HCT116 (cell line): ENCODE measurements at regions not wholly inside any gene's neighbourhood (a gene's known extent, or its start where the extent isn't known, plus 50 kb on each side); places are given as distances from the start of the nearest gene placed in this dataset.

Experiments
- ATAC-seq: fragments of 200-7000 bp; cut with Tn5 transposase; 2 replicates; pipeline ENCODE4 v1.9.1; 2020; ENCODE audit warnings: mild to moderate bottlenecking, moderate library complexity
- BruUV-seq: library from RNA; stranded (reverse); fragments of 400-500 nt; replicated peaks from 2 replicates; lab custom pipeline; 2021; lab: Mats Ljungman, UMichigan
- CTCF ChIA-PET: fragments of 300-600 bp; sonication (Branson Sonifier 250); formaldehyde crosslinking; loops from one replicate; lab custom pipeline; 2021; ENCODE audit warnings: antibody characterized with exemption; lab: Charles Lee
- POLR2A ChIA-PET: fragments of 300-600, 350-600 bp; sonication (Branson Sonifier 250); formaldehyde crosslinking; loops from one replicate; lab custom pipeline; 2021; ENCODE audit warnings: antibody characterized with exemption; lab: Charles Lee
- RAD21 ChIA-PET, 2 experiments: fragments of 300-600 bp; sonication (Branson Sonifier 250); formaldehyde crosslinking; loops; one replicate each; lab custom pipeline; 2023; ENCODE audit warnings: low total read pairs in 2 of 2; ENCODE audit not compliant: uncharacterized antibody in 2 of 2, unreplicated experiment in 2 of 2, low non-redundant PET in 1 of 2; lab: Charles Lee
- DNase-seq: peaks from one replicate; pipeline ENCODE4 v3.0.0-alpha.2; 2010; ENCODE audit warnings: low read depth, low spot score
- H2AFZ ChIP-seq: fragments of 200-600 bp; shearing (Covaris generic), sonication (generic); 2 replicates; pipeline ENCODE4 v1.6.1; 2017; ENCODE audit warnings: low read depth, mixed run types, mixed read lengths, antibody characterized with exemption, low read length; ENCODE audit not compliant: poor library complexity, severe bottlenecking
- H3K27ac ChIP-seq: 2 replicates; pipeline ENCODE4 v1.5.1; 2012; ENCODE audit warnings: low read depth, low read length
- H3K27me3 ChIP-seq: fragments of 200-600 bp; sonication (generic); 2 replicates; pipeline ENCODE4 v1.6.1; 2016; ENCODE audit warnings: mixed run types, low read length, mixed read lengths; ENCODE audit not compliant: insufficient read depth
- H3K36me3 ChIP-seq, 2 experiments: fragments of 200-500 bp in 1 of 2; fragments of 200-600 bp in 1 of 2; sonication (Bioruptor generic) in 1 of 2; sonication (generic) in 1 of 2; 2 replicates each; pipeline versions ENCODE4 v1.5.1 to v1.6.1; 2014 to 2016; ENCODE audit warnings: low read length in 2 of 2, inconsistent platforms in 1 of 2, mixed read lengths in 1 of 2, mixed run types in 1 of 2; ENCODE audit not compliant: insufficient read depth in 2 of 2, control insufficient read depth in 1 of 2
- H3K4me1 ChIP-seq, 2 experiments: fragments of 200-600 bp in 1 of 2; sonication (generic) in 1 of 2; 2 replicates each; pipeline versions ENCODE4 v1.5.1 to v1.6.1; 2012 to 2017; ENCODE audit warnings: low read length in 2 of 2, inconsistent platforms in 1 of 2, mild to moderate bottlenecking in 1 of 2, mixed read lengths in 1 of 2, mixed run types in 1 of 2, moderate library complexity in 1 of 2; ENCODE audit not compliant: insufficient read depth in 2 of 2, control insufficient read depth in 1 of 2
- H3K4me2 ChIP-seq: fragments of 200-600 bp; sonication (generic); 2 replicates; pipeline ENCODE4 v1.6.1; 2017; ENCODE audit warnings: mixed run types, low read length, mixed read lengths
- H3K4me3 ChIP-seq, 2 experiments: fragments of 200-600 bp in 1 of 2; sonication (generic) in 1 of 2; replicated peaks in 1 of 2; 2 replicates each; pipeline ENCODE4 v1.5.1; 2011 to 2016; ENCODE audit warnings: low read length in 2 of 2, control low read depth in 1 of 2, low read depth in 1 of 2, mild to moderate bottlenecking in 1 of 2, mixed read lengths in 1 of 2, mixed run types in 1 of 2
- H3K79me2 ChIP-seq: fragments of 200-600 bp; sonication (generic); 2 replicates; pipeline ENCODE4 v1.6.1; 2017; ENCODE audit warnings: mild to moderate bottlenecking, mixed run types, low read length, moderate library complexity, mixed read lengths; ENCODE audit not compliant: insufficient read depth
- H3K9ac ChIP-seq: fragments of 200-600 bp; sonication (generic); 2 replicates; pipeline ENCODE4 v1.6.1; 2016; ENCODE audit warnings: low read length, mixed read lengths
- H3K9me2 ChIP-seq: fragments of 200-600 bp; sonication (generic), shearing (Covaris generic); 2 replicates; pipeline ENCODE4 v1.6.1; 2017; ENCODE audit warnings: mixed run types, mild to moderate bottlenecking, moderate library complexity; ENCODE audit not compliant: insufficient read depth
- H3K9me3 ChIP-seq, 2 experiments: fragments of 200-500 bp in 1 of 2; fragments of 200-600 bp in 1 of 2; sonication (Bioruptor generic) in 1 of 2; sonication (generic) in 1 of 2; 2 replicates each; pipeline ENCODE4 v1.6.1; 2014 to 2017; ENCODE audit warnings: low read length in 2 of 2, mixed read lengths in 2 of 2, inconsistent platforms in 1 of 2, low read depth in 1 of 2, mild to moderate bottlenecking in 1 of 2, mixed run types in 1 of 2, moderate library complexity in 1 of 2; ENCODE audit not compliant: control insufficient read depth in 1 of 2, insufficient read depth in 1 of 2
- H4K20me1 ChIP-seq: fragments of 200-600 bp; sonication (generic), shearing (Covaris generic); 2 replicates; pipeline ENCODE4 v1.6.1; 2017; ENCODE audit warnings: mixed run types, mild to moderate bottlenecking, moderate library complexity; ENCODE audit not compliant: insufficient read depth
- ATF3 ChIP-seq: IDR thresholded peaks from 2 replicates; pipeline ENCODE4 v1.6.1; 2012
- CEBPB ChIP-seq: IDR thresholded peaks from 2 replicates; pipeline ENCODE4 v1.6.1; 2012; ENCODE audit warnings: low read depth
- CTCF ChIP-seq, 3 experiments: fragments of 200-600 bp in 1 of 3; sonication (generic) in 1 of 3; IDR thresholded peaks in 2 of 3; conservative IDR thresholded peaks in 1 of 3; 2 replicates each; pipeline ENCODE4 v1.5.1; 2012 to 2017; ENCODE audit warnings: low read depth in 2 of 3, low read length in 2 of 3, antibody characterized with exemption in 1 of 3, borderline replicate concordance in 1 of 3, control low read depth in 1 of 3, mild to moderate bottlenecking in 1 of 3, mixed read lengths in 1 of 3, mixed run types in 1 of 3, moderate library complexity in 1 of 3; ENCODE audit not compliant: insufficient read depth in 1 of 3
- EGR1 ChIP-seq: IDR thresholded peaks from 2 replicates; pipeline ENCODE4 v1.6.1; 2012; ENCODE audit warnings: low read depth
- ELF1 ChIP-seq: IDR thresholded peaks from 2 replicates; pipeline ENCODE4 v1.6.1; 2012; ENCODE audit warnings: low read depth, borderline replicate concordance
- EZH2 ChIP-seq: fragments of 200-600 bp; sonication (generic); IDR thresholded peaks from 2 replicates; pipeline ENCODE4 v1.6.1; 2017; ENCODE audit warnings: antibody characterized with exemption, mixed run types
- FOSL1 ChIP-seq: IDR thresholded peaks from 2 replicates; pipeline ENCODE4 v1.6.1; 2012; ENCODE audit warnings: low read depth
- JUND ChIP-seq: IDR thresholded peaks from 2 replicates; pipeline ENCODE4 v1.6.1; 2012
- MAX ChIP-seq: IDR thresholded peaks from 2 replicates; pipeline ENCODE4 v1.6.1; 2012
- POLR2A ChIP-seq: IDR thresholded peaks from 2 replicates; pipeline ENCODE4 v1.7.0; 2011; ENCODE audit warnings: borderline replicate concordance; ENCODE audit not compliant: insufficient read depth, insufficient read length; ENCODE audit errors: extremely low read depth
- POLR2AphosphoS5 ChIP-seq: IDR thresholded peaks from 2 replicates; pipeline ENCODE4 v1.6.1; 2011; ENCODE audit warnings: mild to moderate bottlenecking, low read depth, low read length, moderate library complexity
- RAD21 ChIP-seq: IDR thresholded peaks from 2 replicates; pipeline ENCODE4 v1.6.1; 2012; ENCODE audit warnings: low read depth, mild to moderate bottlenecking
- REST ChIP-seq: IDR thresholded peaks from 2 replicates; pipeline ENCODE4 v1.6.1; 2012; ENCODE audit warnings: low read depth
- SP1 ChIP-seq: IDR thresholded peaks from 2 replicates; pipeline ENCODE4 v1.6.1; 2012; ENCODE audit warnings: low read depth
- SRF ChIP-seq: IDR thresholded peaks from 2 replicates; pipeline ENCODE4 v1.6.1; 2012; ENCODE audit warnings: low read depth
- YY1 ChIP-seq: IDR thresholded peaks from 2 replicates; pipeline ENCODE4 v1.6.1; 2011; ENCODE audit warnings: low read length, low read depth, moderate library complexity, mild to moderate bottlenecking; ENCODE audit not compliant: insufficient replicate concordance; ENCODE audit errors: extremely low read depth
- ZFX ChIP-seq: fragments of 450-650 bp; IDR thresholded peaks from 2 replicates; pipeline ENCODE4 v1.6.1; 2017
- intact Hi-C: fragments of 100-400 bp; cut with micrococcal nuclease; formaldehyde crosslinking; loops from 2 replicates; pipeline ENCODE4 v1.10.0; 2022

GRCh38 chr7:19318287-19318686 is 173.1 kb upstream of the FERD3L start:
- no TSS peak for BruUV-seq
- no peak overlapping the region for H3K4me2 ChIP-seq
- POLR2A ChIA-PET, result no interaction called here

GRCh38 chr7:19317461-19317860 is 172.2 kb upstream of the FERD3L start:
- ChIA-PET POLR2A (no interaction called here), CTCF (no interaction called here), RAD21 (no interaction called here)
- Histone ChIP-seq H2AFZ (no peak overlapping the region), H3K9me3 (no peaks in the 10 kb centered on the region), H3K79me2 (no peaks in the 10 kb centered on the region), H3K4me1 (no peaks in the 10 kb centered on the region), H3K27me3 (peaks cover 3% of the 10 kb centered on the region; the same call in 1 of the 2 replicates), H4K20me1 (no peaks in the 10 kb centered on the region), H3K9ac (no peak overlapping the region), H3K4me3 (no peak overlapping the region), H3K36me3 (no peaks in the 10 kb centered on the region), H3K4me2 (no peak overlapping the region), H3K9me2 (no peaks in the 10 kb centered on the region), H3K27ac (no peak overlapping the region)
- DNase-seq (no peak), ATAC-seq (no peak)
- TF ChIP-seq JUND (no peak), SRF (no peak), POLR2AphosphoS5 (no peak), REST (no peak), CTCF (IDR thresholded peaks at IDR 0.05 in 2 of 3, conservative IDR thresholded peaks at IDR 0.05 in 1 of 3; ENCODE audit: borderline replicate concordance in 1 of 3, insufficient read depth in 1 of 3, low read depth in 2 of 3, low read length in 2 of 3) (no peak), EGR1 (no peak), FOSL1 (no peak), RAD21 (no peak), EZH2 (no peak), MAX (no peak), CEBPB (no peak)
- BruUV-seq, result no TSS peak
- intact Hi-C loops, result loop anchor here (10.0 kb wide), 1 partner anchor 63 kb away; no protein-coding TSS in a partner anchor

More at GRCh38 chr7:19318287-19318686, 173.1 kb upstream of the FERD3L start:
- Histone ChIP-seq H3K79me2 (no peaks in the 10 kb centered on the region), H3K36me3 (no peaks in the 10 kb centered on the region), H2AFZ (no peak overlapping the region), H3K4me3 (no peak overlapping the region), H3K4me1 (no peaks in the 10 kb centered on the region), H3K27ac (no peak overlapping the region), H3K9ac (no peak overlapping the region), H4K20me1 (no peaks in the 10 kb centered on the region), H3K9me2 (no peaks in the 10 kb centered on the region), H3K9me3 (no peaks in the 10 kb centered on the region), H3K27me3 (peaks cover 3% of the 10 kb centered on the region; the same call in 1 of the 2 replicates)
- DNase-seq (no peak), ATAC-seq (no peak)
- RAD21 ChIA-PET, result no interaction called here
- intact Hi-C loops, result loop anchor here (10.0 kb wide), 1 partner anchor 63 kb away; no protein-coding TSS in a partner anchor
- no peak for TF ChIP-seq ZFX
- TF ChIP-seq ATF3, result no peak
- TF ChIP-seq YY1, result no peak
- TF ChIP-seq SP1, result no peak
- TF ChIP-seq ELF1, result no peak
- no peak for TF ChIP-seq POLR2A
- no peak for TF ChIP-seq EGR1
- no peak for TF ChIP-seq MAX
- CTCF ChIA-PET, result no interaction called here
